Activated CD4-positive, alpha-beta memory T cell treated with anti-CD3 and anti-CD28 coated beads for 36 hours (primary cell): ENCODE measurements at regions not wholly inside any gene's neighbourhood (a gene's known extent, or its start where the extent isn't known, plus 50 kb on each side); places are given as distances from the start of the nearest gene placed in this dataset.
"Not testable (repeated sequence)": the region's sequence is repeated elsewhere in the genome, so short reads cannot be mapped to it uniquely, and the experiment has no call there.

ENCODE experiments used
- CTCF ChIA-PET: fragments of 350-600 bp; sonication (Branson Sonifier 250); formaldehyde crosslinking; loops from one replicate; lab custom pipeline; 2021; ENCODE audit warnings: antibody characterized with exemption, inconsistent platforms; lab: Charles Lee
- POLR2A ChIA-PET: fragments of 350-600 bp; sonication (Branson Sonifier 250); formaldehyde crosslinking; loops from one replicate; lab custom pipeline; 2021; ENCODE audit warnings: antibody characterized with exemption; lab: Charles Lee
- DNase-seq: peaks from one replicate; pipeline ENCODE4 v3.0.0-alpha.2; 2020
- H3K27ac Mint-ChIP-seq: one replicate; pipeline ENCODE4 v1.8.0; 2021; ENCODE audit warnings: mixed read lengths
- H3K27me3 Mint-ChIP-seq: one replicate; pipeline ENCODE4 v1.8.0; 2021; ENCODE audit warnings: mixed read lengths
- H3K36me3 Mint-ChIP-seq: one replicate; pipeline ENCODE4 v1.8.0; 2021; ENCODE audit warnings: mixed read lengths
- H3K4me1 Mint-ChIP-seq: one replicate; pipeline ENCODE4 v1.8.0; 2021; ENCODE audit warnings: low read depth, mixed read lengths
- H3K4me3 Mint-ChIP-seq: one replicate; pipeline ENCODE4 v1.8.0; 2021; ENCODE audit warnings: mild to moderate bottlenecking, mixed read lengths
- H3K9me3 Mint-ChIP-seq: one replicate; pipeline ENCODE4 v1.8.0; 2021; ENCODE audit warnings: mixed read lengths
- intact Hi-C: fragments of 100-400 bp; cut with micrococcal nuclease; formaldehyde crosslinking; loops from one replicate; pipeline ENCODE4 v1.15.1; 2023

- POLR2A ChIA-PET: no interaction called here
- no peak overlapping the region for H3K27ac Mint-ChIP-seq
- H3K36me3 Mint-ChIP-seq: no peaks in the 10 kb centered on the region
- intact Hi-C loops: no loop called here
- no peaks in the 10 kb centered on the region for H3K27me3 Mint-ChIP-seq
- CTCF ChIA-PET: no interaction called here
- peaks cover 7% of the 10 kb centered on the region for H3K9me3 Mint-ChIP-seq
- no peaks in the 10 kb centered on the region for H3K4me1 Mint-ChIP-seq
- H3K4me3 Mint-ChIP-seq: no peak overlapping the region
- DNase-seq: no peak
Observed at GRCh38 chr2:228771315-228771714, 499.8 kb downstream of the PID1 start.

- ChIA-PET CTCF (no interaction called here), POLR2A (no interaction called here)
- no peaks in the 10 kb centered on the region for H3K27me3 Mint-ChIP-seq
- no peaks in the 10 kb centered on the region for H3K36me3 Mint-ChIP-seq
- H3K4me1 Mint-ChIP-seq: no peaks in the 10 kb centered on the region
- no peak overlapping the region for H3K27ac Mint-ChIP-seq
- intact Hi-C loops: no loop called here
- H3K4me3 Mint-ChIP-seq: no peak overlapping the region
- no peak for DNase-seq
- H3K9me3 Mint-ChIP-seq: peaks cover 4% of the 10 kb centered on the region
Observed at GRCh38 chr2:228768818-228769217, 502.3 kb downstream of the PID1 start.

DNA sequence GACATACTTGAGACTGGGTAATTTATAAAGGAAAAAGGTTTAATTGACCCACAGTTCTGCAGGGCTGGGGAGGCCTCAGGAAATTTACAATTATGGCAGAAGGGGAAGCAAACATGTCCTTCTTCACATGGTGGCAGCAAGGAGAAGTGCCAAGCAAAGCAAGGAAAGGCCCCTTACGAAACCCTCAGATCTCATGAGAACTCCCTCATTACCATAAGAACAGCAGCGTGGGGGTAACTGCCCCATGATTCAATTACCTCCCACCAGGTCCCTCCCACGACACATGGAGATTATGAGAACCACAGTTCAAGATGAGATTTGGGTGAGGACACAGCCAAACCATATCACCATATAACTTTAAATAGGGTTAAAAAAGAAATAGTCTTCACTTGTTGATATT lies 502.9 kb downstream of the PID1 start:
- DNase-seq, H3K27me3 Mint-ChIP-seq, POLR2A ChIA-PET, CTCF ChIA-PET, H3K36me3 Mint-ChIP-seq, H3K4me1 Mint-ChIP-seq, H3K27ac Mint-ChIP-seq, H3K9me3 Mint-ChIP-seq, H3K4me3 Mint-ChIP-seq, intact Hi-C loops: not testable (repeated sequence)

DNA sequence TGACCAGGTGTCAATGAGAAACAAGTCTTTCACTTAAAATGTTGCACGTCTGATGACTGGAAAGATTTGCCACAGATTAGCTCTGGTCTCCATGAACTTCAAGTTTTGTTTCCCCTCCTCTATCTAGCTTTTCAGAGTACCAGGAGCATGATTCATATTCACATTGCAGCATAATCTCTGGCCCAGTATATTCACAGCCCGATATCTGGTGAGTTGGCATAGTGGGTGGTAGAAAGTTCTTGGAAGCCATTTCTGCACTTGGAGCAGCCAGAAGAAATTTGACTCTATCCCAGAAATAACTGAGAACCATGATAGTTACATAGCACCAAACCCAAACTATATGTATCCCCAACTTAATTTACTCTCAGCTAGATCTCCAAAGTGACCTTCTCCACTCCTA lies 503.9 kb downstream of the PID1 start:
- intact Hi-C loops: no loop called here
- Mint-ChIP-seq H3K27ac (no peak overlapping the region), H3K27me3 (no peaks in the 10 kb centered on the region), H3K36me3 (no peaks in the 10 kb centered on the region), H3K9me3 (peaks cover 4% of the 10 kb centered on the region), H3K4me1 (no peaks in the 10 kb centered on the region), H3K4me3 (no peak overlapping the region)
- ChIA-PET POLR2A (no interaction called here), CTCF (no interaction called here)
- no peak for DNase-seq

DNA sequence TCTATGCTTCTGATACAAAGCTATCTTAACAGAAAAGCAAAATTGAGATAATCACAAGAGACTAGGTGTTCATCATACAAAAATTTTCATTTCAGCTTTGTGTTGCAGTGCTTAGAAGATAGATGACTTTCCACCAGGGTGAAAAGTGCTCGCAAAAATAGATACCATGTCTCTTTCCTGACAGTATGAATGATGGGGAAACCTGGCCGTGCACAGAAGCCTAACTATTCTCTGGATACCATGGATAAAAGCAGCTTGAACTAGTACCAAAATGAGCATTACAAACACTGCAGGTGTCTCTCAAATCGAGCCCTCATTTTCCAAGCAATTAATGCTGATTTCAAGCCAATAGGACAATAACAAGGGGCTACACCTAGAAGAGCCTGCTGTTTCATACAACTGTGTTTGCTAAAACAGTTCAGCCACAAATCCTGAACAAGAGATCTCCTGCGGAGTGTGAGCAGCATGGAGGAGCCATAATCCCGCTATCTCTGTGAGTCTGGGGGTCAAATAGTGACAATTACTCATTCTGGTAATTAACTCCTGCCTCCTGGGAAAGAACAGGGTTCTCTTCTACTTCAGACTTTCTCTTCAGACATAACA lies 507.6 kb downstream of the PID1 start:
- peaks cover 4% of the 10 kb centered on the region for H3K9me3 Mint-ChIP-seq
- intact Hi-C loops: no loop called here
- ChIA-PET CTCF (no interaction called here), POLR2A (no interaction called here)
- no peak for DNase-seq
- no peaks in the 10 kb centered on the region for H3K27me3 Mint-ChIP-seq
- no peak overlapping the region for H3K27ac Mint-ChIP-seq
- no peak overlapping the region for H3K4me3 Mint-ChIP-seq
- no peaks in the 10 kb centered on the region for H3K4me1 Mint-ChIP-seq
- H3K36me3 Mint-ChIP-seq: no peaks in the 10 kb centered on the region

DNA sequence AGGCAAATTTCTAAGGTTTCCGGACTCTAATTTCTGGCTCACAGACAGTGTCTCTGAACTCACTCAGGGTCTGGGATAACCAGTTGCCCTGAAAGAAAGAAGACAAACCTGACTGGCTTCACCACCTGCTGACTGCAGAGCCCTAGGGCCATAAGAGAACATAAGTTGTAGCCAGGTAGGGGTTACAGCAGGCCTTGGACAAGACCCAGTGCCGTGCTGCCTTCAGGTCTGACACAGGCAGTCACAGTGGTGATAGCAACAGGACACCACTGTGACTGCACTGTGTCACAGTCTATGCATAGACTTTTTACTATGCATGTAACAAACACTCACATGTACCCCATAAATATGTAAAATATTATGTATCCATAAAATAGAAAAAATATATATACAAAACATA lies 508.5 kb downstream of the PID1 start:
- DNase-seq: no peak
- POLR2A ChIA-PET: no interaction called here
- Mint-ChIP-seq H3K9me3 (peaks cover 4% of the 10 kb centered on the region), H3K27me3 (no peaks in the 10 kb centered on the region), H3K27ac (no peak overlapping the region), H3K36me3 (no peaks in the 10 kb centered on the region), H3K4me1 (no peaks in the 10 kb centered on the region), H3K4me3 (no peak overlapping the region)
- CTCF ChIA-PET: no interaction called here
- intact Hi-C loops: no loop called here

DNA sequence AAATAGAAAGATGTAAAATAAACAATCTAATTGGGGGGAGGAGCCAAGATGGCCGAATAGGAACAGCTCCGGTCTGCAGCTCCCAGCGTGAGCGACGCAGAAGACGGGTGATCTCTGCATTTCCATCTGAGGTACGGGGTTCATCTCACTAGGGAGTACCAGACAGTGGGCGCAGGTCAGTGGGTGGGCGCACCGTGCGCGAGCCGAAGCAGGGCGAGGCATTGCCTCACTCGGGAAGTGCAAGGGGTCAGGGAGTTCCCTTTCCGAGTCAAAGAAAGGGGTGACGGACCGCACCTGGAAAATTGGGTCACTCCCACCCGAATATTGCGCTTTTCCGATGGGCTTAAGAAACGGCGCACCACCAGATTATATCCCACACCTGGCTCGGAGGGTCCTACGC lies 515.4 kb downstream of the PID1 start:
- POLR2A ChIA-PET, CTCF ChIA-PET, H3K27me3 Mint-ChIP-seq, H3K4me3 Mint-ChIP-seq, intact Hi-C loops, DNase-seq, H3K9me3 Mint-ChIP-seq, H3K4me1 Mint-ChIP-seq, H3K36me3 Mint-ChIP-seq, H3K27ac Mint-ChIP-seq: not testable (repeated sequence)

GRCh38 chr2:228747483-228747882 lies 523.6 kb downstream of the PID1 start:
- no peaks in the 10 kb centered on the region for H3K9me3 Mint-ChIP-seq
- ChIA-PET CTCF (no interaction called here), POLR2A (no interaction called here)
- DNase-seq: no peak
- H3K36me3 Mint-ChIP-seq: no peaks in the 10 kb centered on the region
- intact Hi-C loops: no loop called here
- H3K27ac Mint-ChIP-seq: no peak overlapping the region
- no peaks in the 10 kb centered on the region for H3K27me3 Mint-ChIP-seq
- H3K4me3 Mint-ChIP-seq: no peak overlapping the region
- no peaks in the 10 kb centered on the region for H3K4me1 Mint-ChIP-seq

GRCh38 chr2:228738671-228739380 lies 532.3 kb downstream of the PID1 start:
- Mint-ChIP-seq H3K27me3 (no peaks in the 10 kb centered on the region), H3K36me3 (no peaks in the 10 kb centered on the region), H3K4me3 (no peak overlapping the region), H3K9me3 (peaks cover 12% of the 10 kb centered on the region), H3K4me1 (no peaks in the 10 kb centered on the region), H3K27ac (no peak overlapping the region)
- DNase-seq: no peak
- POLR2A ChIA-PET: no interaction called here
- intact Hi-C loops: no loop called here
- CTCF ChIA-PET: no interaction called here

DNA sequence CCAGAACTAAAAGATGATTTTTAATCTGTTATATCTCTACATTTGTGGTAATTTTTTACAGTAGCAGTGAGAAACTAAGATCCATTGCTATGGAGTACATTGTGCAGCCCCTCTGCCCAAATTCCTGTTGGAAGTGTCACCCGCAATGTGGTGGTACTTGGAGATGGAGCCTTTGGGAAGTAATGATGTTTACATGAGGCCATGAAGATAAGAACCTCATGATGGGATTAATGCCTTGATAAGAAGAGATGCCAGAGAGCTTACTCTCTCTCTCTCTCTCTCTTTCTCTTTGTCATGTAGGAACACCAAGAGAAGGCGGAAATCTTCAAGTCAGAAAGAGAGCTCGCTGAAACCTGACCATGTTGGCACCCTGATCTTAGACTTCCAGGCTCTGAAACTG lies 535.4 kb downstream of the PID1 start:
- H3K4me3 Mint-ChIP-seq: no peak overlapping the region
- intact Hi-C loops: no loop called here
- POLR2A ChIA-PET: no interaction called here

GRCh38 chr2:228731517-228731916 lies 539.6 kb downstream of the PID1 start:
- Mint-ChIP-seq H3K36me3 (no peaks in the 10 kb centered on the region), H3K4me3 (no peak overlapping the region), H3K27me3 (no peaks in the 10 kb centered on the region), H3K9me3 (peaks cover 6% of the 10 kb centered on the region), H3K4me1 (no peaks in the 10 kb centered on the region), H3K27ac (no peak overlapping the region)
- CTCF ChIA-PET: no interaction called here
- no peak for DNase-seq
- intact Hi-C loops: no loop called here
- POLR2A ChIA-PET: no interaction called here

More for the DNA sequence above, 535.4 kb downstream of the PID1 start:
- H3K36me3 Mint-ChIP-seq: no peaks in the 10 kb centered on the region
- H3K4me1 Mint-ChIP-seq: no peaks in the 10 kb centered on the region
- DNase-seq: no peak
- peaks cover 8% of the 10 kb centered on the region for H3K9me3 Mint-ChIP-seq
- H3K27me3 Mint-ChIP-seq: no peaks in the 10 kb centered on the region
- CTCF ChIA-PET: no interaction called here
- H3K27ac Mint-ChIP-seq: no peak overlapping the region

DNA sequence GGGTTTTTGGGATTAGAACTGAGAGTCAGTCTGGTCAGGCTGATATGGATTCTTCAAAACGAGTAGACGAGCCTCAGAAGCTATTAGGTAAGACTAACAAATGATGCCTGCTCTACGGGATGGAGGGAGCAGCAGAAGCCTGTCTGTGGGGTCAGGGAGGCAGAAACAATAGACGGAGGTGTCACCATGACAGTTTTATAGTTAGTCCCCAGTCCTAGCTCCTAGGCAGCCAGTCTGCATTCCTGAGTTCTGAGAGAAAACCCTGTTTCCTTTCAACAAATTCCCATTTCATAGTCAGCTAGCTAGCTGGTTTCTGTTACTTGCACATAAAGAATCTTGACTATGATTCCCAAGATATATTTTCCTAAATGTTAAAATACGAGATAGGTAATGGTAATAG lies 542.1 kb downstream of the PID1 start:
- ChIA-PET POLR2A (interaction anchor here (0.6 kb wide), 1 partner anchor 58 kb away, joined by 3 read pairs; no protein-coding TSS in a partner anchor), CTCF (interaction anchor here (0.6 kb wide), 1 partner anchor 63 kb away, joined by 3 read pairs; no protein-coding TSS in a partner anchor)
- no peaks in the 10 kb centered on the region for H3K36me3 Mint-ChIP-seq
- intact Hi-C loops: no loop called here
- no peaks in the 10 kb centered on the region for H3K4me1 Mint-ChIP-seq
- H3K27ac Mint-ChIP-seq: no peak overlapping the region
- no peak overlapping the region for H3K4me3 Mint-ChIP-seq
- peaks cover 4% of the 10 kb centered on the region for H3K9me3 Mint-ChIP-seq
- H3K27me3 Mint-ChIP-seq: no peaks in the 10 kb centered on the region
- no peak for DNase-seq

GRCh38 chr2:228725031-228725430 lies 543.5 kb upstream of the SPHKAP start:
- Mint-ChIP-seq H3K27me3 (no peaks in the 10 kb centered on the region), H3K27ac (no peak overlapping the region), H3K4me3 (no peak overlapping the region), H3K36me3 (no peaks in the 10 kb centered on the region), H3K4me1 (no peaks in the 10 kb centered on the region), H3K9me3 (peaks cover 9% of the 10 kb centered on the region)
- DNase-seq: no peak
- ChIA-PET CTCF (no interaction called here), POLR2A (no interaction called here)
- intact Hi-C loops: no loop called here
